Ishikawa (cell line): ENCODE measurements at regions not wholly inside any gene's neighbourhood (a gene's known extent, or its start where the extent isn't known, plus 50 kb on each side); places are given as distances from the start of the nearest gene placed in this dataset.

ENCODE experiments used
- CEBPB ChIP-seq: IDR thresholded peaks from 2 replicates; pipeline ENCODE4 v1.6.1; 2012
- CREB1 ChIP-seq: IDR thresholded peaks from 2 replicates; pipeline ENCODE4 v1.6.1; 2012; ENCODE audit warnings: low read depth
- EGR1 ChIP-seq: IDR thresholded peaks from 2 replicates; pipeline ENCODE4 v1.6.1; 2012
- EP300 ChIP-seq: IDR thresholded peaks from 2 replicates; pipeline ENCODE4 v1.6.1; 2012; ENCODE audit warnings: borderline replicate concordance
- FOXM1 ChIP-seq: IDR thresholded peaks from 2 replicates; pipeline ENCODE4 v1.6.1; 2012; ENCODE audit warnings: low read depth, borderline replicate concordance
- NFIC ChIP-seq: IDR thresholded peaks from 2 replicates; pipeline ENCODE4 v1.6.1; 2012
- RAD21 ChIP-seq: IDR thresholded peaks from 2 replicates; pipeline ENCODE4 v1.6.1; 2012; ENCODE audit warnings: low read depth
- TAF1 ChIP-seq: IDR thresholded peaks from 2 replicates; pipeline ENCODE4 v1.6.1; 2012; ENCODE audit warnings: low read depth, mild to moderate bottlenecking
- TCF12 ChIP-seq: IDR thresholded peaks from 2 replicates; pipeline ENCODE4 v1.6.1; 2012; ENCODE audit warnings: low read depth
- TEAD4 ChIP-seq: IDR thresholded peaks from 2 replicates; pipeline ENCODE4 v1.6.1; 2012
- USF1 ChIP-seq: IDR thresholded peaks from 2 replicates; pipeline ENCODE4 v1.6.1; 2012
- YY1 ChIP-seq: IDR thresholded peaks from 2 replicates; pipeline ENCODE4 v1.6.1; 2012; ENCODE audit warnings: low read depth
- ZBTB7A ChIP-seq: IDR thresholded peaks from 2 replicates; pipeline ENCODE4 v1.6.1; 2012; ENCODE audit warnings: low read depth
- TF ChIP-seq, protein P1 (sequence below): IDR thresholded peaks from 2 replicates; pipeline ENCODE4 v1.6.1; 2012; ENCODE audit warnings: low read depth, mild to moderate bottlenecking
- TF ChIP-seq, protein P2 (sequence below): IDR thresholded peaks from 2 replicates; pipeline ENCODE4 v1.6.1; 2012

- TF ChIP-seq TEAD4: no peak
- TF ChIP-seq TAF1: no peak
- TF ChIP-seq RAD21: no peak
- no peak for TF ChIP-seq CREB1
- TF ChIP-seq EGR1: no peak
- TF ChIP-seq NFIC: no peak
- TF ChIP-seq FOXM1: no peak
- TF ChIP-seq ZBTB7A: no peak
- TF ChIP-seq CEBPB: no peak
- TF ChIP-seq, protein P1, sequence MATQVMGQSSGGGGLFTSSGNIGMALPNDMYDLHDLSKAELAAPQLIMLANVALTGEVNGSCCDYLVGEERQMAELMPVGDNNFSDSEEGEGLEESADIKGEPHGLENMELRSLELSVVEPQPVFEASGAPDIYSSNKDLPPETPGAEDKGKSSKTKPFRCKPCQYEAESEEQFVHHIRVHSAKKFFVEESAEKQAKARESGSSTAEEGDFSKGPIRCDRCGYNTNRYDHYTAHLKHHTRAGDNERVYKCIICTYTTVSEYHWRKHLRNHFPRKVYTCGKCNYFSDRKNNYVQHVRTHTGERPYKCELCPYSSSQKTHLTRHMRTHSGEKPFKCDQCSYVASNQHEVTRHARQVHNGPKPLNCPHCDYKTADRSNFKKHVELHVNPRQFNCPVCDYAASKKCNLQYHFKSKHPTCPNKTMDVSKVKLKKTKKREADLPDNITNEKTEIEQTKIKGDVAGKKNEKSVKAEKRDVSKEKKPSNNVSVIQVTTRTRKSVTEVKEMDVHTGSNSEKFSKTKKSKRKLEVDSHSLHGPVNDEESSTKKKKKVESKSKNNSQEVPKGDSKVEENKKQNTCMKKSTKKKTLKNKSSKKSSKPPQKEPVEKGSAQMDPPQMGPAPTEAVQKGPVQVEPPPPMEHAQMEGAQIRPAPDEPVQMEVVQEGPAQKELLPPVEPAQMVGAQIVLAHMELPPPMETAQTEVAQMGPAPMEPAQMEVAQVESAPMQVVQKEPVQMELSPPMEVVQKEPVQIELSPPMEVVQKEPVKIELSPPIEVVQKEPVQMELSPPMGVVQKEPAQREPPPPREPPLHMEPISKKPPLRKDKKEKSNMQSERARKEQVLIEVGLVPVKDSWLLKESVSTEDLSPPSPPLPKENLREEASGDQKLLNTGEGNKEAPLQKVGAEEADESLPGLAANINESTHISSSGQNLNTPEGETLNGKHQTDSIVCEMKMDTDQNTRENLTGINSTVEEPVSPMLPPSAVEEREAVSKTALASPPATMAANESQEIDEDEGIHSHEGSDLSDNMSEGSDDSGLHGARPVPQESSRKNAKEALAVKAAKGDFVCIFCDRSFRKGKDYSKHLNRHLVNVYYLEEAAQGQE: no peak
- no peak for TF ChIP-seq YY1
- TF ChIP-seq, protein P2, sequence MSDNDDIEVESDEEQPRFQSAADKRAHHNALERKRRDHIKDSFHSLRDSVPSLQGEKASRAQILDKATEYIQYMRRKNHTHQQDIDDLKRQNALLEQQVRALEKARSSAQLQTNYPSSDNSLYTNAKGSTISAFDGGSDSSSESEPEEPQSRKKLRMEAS: no peak
- no peak for TF ChIP-seq EP300
- no peak for TF ChIP-seq USF1
These were observed 185.2 kb downstream of the SOX9 start for GRCh38 chr17:72306037-72306436.

DNA sequence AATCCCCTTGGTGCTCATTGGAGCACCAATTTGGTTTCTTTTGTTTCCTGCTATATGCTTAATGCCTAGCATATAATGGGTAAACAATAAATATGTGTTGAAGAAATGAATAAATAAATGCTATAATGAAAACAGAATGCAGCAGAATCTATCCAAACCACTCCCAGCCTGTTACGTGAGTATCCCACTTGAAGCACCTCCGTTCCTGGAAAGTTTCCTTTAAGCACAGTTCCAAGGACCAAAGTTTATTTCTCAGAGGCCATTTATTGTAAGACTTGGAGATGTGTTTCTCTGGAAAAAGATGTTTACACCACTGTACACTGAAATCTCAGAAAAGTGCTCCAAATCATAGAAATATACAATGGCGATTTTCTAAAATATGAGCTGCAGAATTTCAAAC, 187.0 kb downstream of the SOX9 start:
- TF ChIP-seq RAD21 (no peak), EP300 (no peak), TEAD4 (no peak), TAF1 (no peak)

- no peak for TF ChIP-seq EP300
- TF ChIP-seq TEAD4: no peak
- TF ChIP-seq CREB1: no peak
- TF ChIP-seq USF1: no peak
- TF ChIP-seq NFIC: no peak
- TF ChIP-seq TAF1: no peak
- TF ChIP-seq CEBPB: no peak
- TF ChIP-seq RAD21: no peak
- no peak for TF ChIP-seq ZBTB7A
- TF ChIP-seq, protein P2: no peak
- no peak for TF ChIP-seq TCF12
- no peak for TF ChIP-seq YY1
- TF ChIP-seq FOXM1: no peak
- TF ChIP-seq, protein P1: no peak
These were observed 188.0 kb downstream of the SOX9 start for GRCh38 chr17:72308744-72309385.

- no peak for TF ChIP-seq TAF1
- TF ChIP-seq ZBTB7A: no peak
- TF ChIP-seq FOXM1: no peak
- no peak for TF ChIP-seq CREB1
- no peak for TF ChIP-seq TEAD4
- TF ChIP-seq USF1: no peak
- TF ChIP-seq CEBPB: no peak
- TF ChIP-seq YY1: no peak
These were observed 190.2 kb downstream of the SOX9 start for GRCh38 chr17:72311004-72311403.

DNA sequence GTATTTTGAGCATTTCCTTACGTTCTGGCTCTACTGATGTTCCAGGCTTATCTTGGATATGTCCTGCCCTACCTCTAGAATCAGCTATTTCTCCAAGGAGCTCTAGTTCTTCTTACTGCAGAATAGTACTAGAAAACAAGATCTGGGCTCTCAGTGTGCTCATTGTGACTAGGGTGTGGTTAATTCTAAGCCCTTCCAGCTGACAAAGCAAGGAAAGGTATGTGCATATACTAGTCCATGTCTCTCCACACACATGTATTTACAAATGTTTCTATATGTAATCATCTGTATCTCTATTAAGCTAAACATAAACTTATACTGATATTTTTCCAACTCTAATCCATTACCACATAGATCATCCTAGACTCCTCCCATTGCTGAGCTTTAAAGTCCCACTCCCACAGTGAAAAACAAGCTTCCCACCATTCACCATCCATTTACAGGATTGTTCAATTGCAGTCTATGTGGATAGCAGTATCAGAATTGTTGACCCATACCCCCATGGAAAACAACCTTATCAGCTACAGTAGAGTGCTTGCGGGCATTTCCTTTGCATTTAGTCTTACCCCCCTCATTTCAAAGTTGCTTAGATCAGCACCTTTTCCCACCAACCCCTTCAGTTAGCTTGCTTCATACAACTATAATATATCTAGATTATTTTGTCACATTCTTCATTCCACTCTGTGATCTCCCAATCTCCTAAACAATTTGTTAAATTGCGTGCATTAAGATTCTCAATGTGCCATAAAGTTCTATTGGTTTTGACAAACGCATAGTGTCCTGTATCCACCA, 194.5 kb downstream of the SOX9 start:
- TF ChIP-seq CREB1 (no peak), YY1 (no peak), FOXM1 (no peak), USF1 (no peak), CEBPB (no peak), ZBTB7A (no peak), TEAD4 (no peak), EGR1 (no peak), NFIC (no peak), EP300 (no peak), TCF12 (no peak)
- TF ChIP-seq, protein P1: no peak
